Activated naive CD8-positive, alpha-beta T cell treated with anti-CD3 and anti-CD28 coated beads, Interleukin-2, amount 10 ng/mL, durations not matched to agents 7 days and 5 days (primary cell): ENCODE measurements at regions not wholly inside any gene's neighbourhood (a gene's known extent, or its start where the extent isn't known, plus 50 kb on each side); places are given as distances from the start of the nearest gene placed in this dataset.

Source experiments
- ATAC-seq: fragments of 150-1000 bp; cut with Tn5 transposase; one replicate; pipeline ENCODE4 v1.10.0; 2021; ENCODE audit warnings: low read depth, moderate library complexity
- POLR2A ChIA-PET: fragments of 350-600 bp; sonication (Branson Sonifier 250); formaldehyde crosslinking; loops from one replicate; lab custom pipeline; 2021; ENCODE audit warnings: antibody characterized with exemption; lab: Charles Lee
- DNase-seq: peaks from one replicate; pipeline ENCODE4 v3.0.0; 2021
- H3K27ac Mint-ChIP-seq: one replicate; pipeline ENCODE4 v1.8.0; 2022; ENCODE audit warnings: mild to moderate bottlenecking, mixed read lengths
- H3K27me3 Mint-ChIP-seq: one replicate; pipeline ENCODE4 v1.8.0; 2022; ENCODE audit warnings: mild to moderate bottlenecking, moderate library complexity, mixed read lengths
- H3K36me3 Mint-ChIP-seq: one replicate; pipeline ENCODE4 v1.8.0; 2021; ENCODE audit warnings: mild to moderate bottlenecking, mixed read lengths
- H3K4me1 Mint-ChIP-seq: one replicate; pipeline ENCODE4 v1.8.0; 2021; ENCODE audit warnings: mixed read lengths
- H3K4me3 Mint-ChIP-seq: one replicate; pipeline ENCODE4 v1.8.0; 2022; ENCODE audit warnings: mild to moderate bottlenecking, moderate library complexity, mixed read lengths
- H3K9me3 Mint-ChIP-seq: one replicate; pipeline ENCODE4 v1.8.0; 2021; ENCODE audit warnings: mixed read lengths

GRCh38 chr17:26792486-26792885 lies 501.4 kb upstream of the WSB1 start:
- ATAC-seq (no peak), DNase-seq (no peak)
- POLR2A ChIA-PET = no interaction called here
- Mint-ChIP-seq H3K27me3 (no peaks in the 10 kb centered on the region), H3K9me3 (no peaks in the 10 kb centered on the region), H3K4me3 (no peak overlapping the region), H3K4me1 (no peaks in the 10 kb centered on the region), H3K27ac (no peak overlapping the region), H3K36me3 (no peaks in the 10 kb centered on the region)

- ATAC-seq (no peak), DNase-seq (no peak)
- POLR2A ChIA-PET = no interaction called here
- H3K36me3 Mint-ChIP-seq = peaks cover 3% of the 10 kb centered on the region
- no peak overlapping the region for H3K4me3 Mint-ChIP-seq
- no peaks in the 10 kb centered on the region for H3K27me3 Mint-ChIP-seq
- H3K4me1 Mint-ChIP-seq = no peaks in the 10 kb centered on the region
- H3K9me3 Mint-ChIP-seq = peaks cover 3% of the 10 kb centered on the region
- H3K27ac Mint-ChIP-seq = no peak overlapping the region
These were observed 486.9 kb upstream of the WSB1 start for GRCh38 chr17:26807024-26807423.

- DNase-seq = no peak
- Mint-ChIP-seq H3K27me3 (no peaks in the 10 kb centered on the region), H3K36me3 (peaks cover 3% of the 10 kb centered on the region), H3K4me3 (no peak overlapping the region), H3K27ac (no peak overlapping the region), H3K4me1 (no peaks in the 10 kb centered on the region), H3K9me3 (peaks cover 3% of the 10 kb centered on the region)
- no peak for ATAC-seq
- POLR2A ChIA-PET = no interaction called here
These were observed 484.9 kb upstream of the WSB1 start for GRCh38 chr17:26809033-26809432.

- no peaks in the 10 kb centered on the region for H3K27me3 Mint-ChIP-seq
- H3K9me3 Mint-ChIP-seq = no peaks in the 10 kb centered on the region
- no peak overlapping the region for H3K4me3 Mint-ChIP-seq
- H3K36me3 Mint-ChIP-seq = no peaks in the 10 kb centered on the region
- no peak overlapping the region for H3K27ac Mint-ChIP-seq
- H3K4me1 Mint-ChIP-seq = no peaks in the 10 kb centered on the region
- POLR2A ChIA-PET = no interaction called here
- DNase-seq (no peak), ATAC-seq (no peak)
These were observed 475.2 kb upstream of the WSB1 start for GRCh38 chr17:26818736-26819135.
